K562 (cell line): ENCODE measurements at regions not wholly inside any gene's neighbourhood (a gene's known extent, or its start where the extent isn't known, plus 50 kb on each side); places are given as distances from the start of the nearest gene placed in this dataset.

ENCODE experiments used
- BRD9 ChIP-seq: fragments of 450-650 bp; IDR thresholded peaks from 2 replicates; pipeline ENCODE4 v1.6.1; 2018; ENCODE audit warnings: low read depth; ENCODE audit not compliant: partially characterized antibody
- BRF1 ChIP-seq: IDR thresholded peaks from 3 replicates; pipeline ENCODE4 v1.6.1; 2011; ENCODE audit warnings: borderline replicate concordance, mild to moderate bottlenecking; ENCODE audit not compliant: insufficient read length; ENCODE audit errors: extremely low read depth
- CBFA2T3 ChIP-seq: fragments of 450-650 bp; IDR thresholded peaks from 2 replicates; pipeline ENCODE4 v1.6.1; 2017
- CXXC5 ChIP-seq: fragments of 250-450 bp; sonication (Bioruptor Pico); IDR thresholded peaks from 2 replicates; pipeline ENCODE4 v1.8.0; 2022; ENCODE audit warnings: inconsistent platforms, mild to moderate bottlenecking, moderate library complexity
- DPF2 ChIP-seq: fragments of 450-650 bp; IDR thresholded peaks from 2 replicates; pipeline ENCODE4 v1.6.1; 2016
- FOS ChIP-seq: IDR thresholded peaks from 3 replicates; pipeline ENCODE4 v1.6.1; 2011; ENCODE audit not compliant: insufficient read length; ENCODE audit errors: extremely low read depth
- JUN ChIP-seq, 2 experiments: sonication (generic) in 1 of 2; formaldehyde crosslinking in 1 of 2; IDR thresholded peaks; 2 replicates each; pipeline versions ENCODE4 v1.6.1 to v1.8.0; 2012 to 2022; ENCODE audit warnings: borderline replicate concordance in 2 of 2, mild to moderate bottlenecking in 2 of 2, improper control_type of control experiment in 1 of 2, low read depth in 1 of 2, low read length in 1 of 2, missing genetic modification reagents in 1 of 2
- MBD2 ChIP-seq: sonication (generic); IDR thresholded peaks from 2 replicates; pipeline ENCODE4 v1.6.1; 2016; ENCODE audit warnings: low read depth, borderline replicate concordance
- MEIS2 ChIP-seq: fragments of 450-650 bp; IDR thresholded peaks from 2 replicates; pipeline ENCODE4 v1.6.1; 2014; ENCODE audit warnings: mild to moderate bottlenecking; ENCODE audit not compliant: partially characterized antibody
- MIER1 ChIP-seq: fragments of 450-650 bp; IDR thresholded peaks from 2 replicates; pipeline ENCODE4 v1.6.1; 2016; ENCODE audit warnings: antibody characterized with exemption, mild to moderate bottlenecking, low read depth
- NR2C2 ChIP-seq, 2 experiments: fragments of 200-800 bp in 1 of 2; sonication (Bioruptor generic) in 1 of 2; sonication (generic) in 1 of 2; formaldehyde crosslinking in 1 of 2; IDR thresholded peaks; 2 replicates each; pipeline versions ENCODE4 v1.6.1 to v1.8.0; 2016 to 2022; ENCODE audit warnings: mild to moderate bottlenecking in 1 of 2, missing compliant biosample characterization in 1 of 2, missing genetic modification characterization in 1 of 2, missing genetic modification reagents in 1 of 2
- PBX2 ChIP-seq, 2 experiments: IDR thresholded peaks in 1 of 2; conservative IDR thresholded peaks in 1 of 2; 2 replicates each; pipeline ENCODE4 v1.6.1; 2016; ENCODE audit warnings: low read depth in 2 of 2, mild to moderate bottlenecking in 1 of 2, missing compliant biosample characterization in 1 of 2, missing genetic modification characterization in 1 of 2, moderate library complexity in 1 of 2
- PHB ChIP-seq: fragments of 250-450 bp; sonication (Bioruptor Pico); IDR thresholded peaks from 2 replicates; pipeline ENCODE4 v1.5.0; 2021
- TF ChIP-seq, protein P1 (sequence below): fragments of 250-450 bp; sonication (Bioruptor Pico); IDR thresholded peaks from 2 replicates; pipeline ENCODE4 v1.8.0; 2021; ENCODE audit warnings: borderline replicate concordance, mild to moderate bottlenecking, moderate library complexity; ENCODE audit not compliant: poor library complexity, severe bottlenecking
- TF ChIP-seq, protein P2 (sequence below): IDR thresholded peaks from 2 replicates; pipeline ENCODE4 v1.6.1; 2016; ENCODE audit warnings: missing genetic modification characterization, missing compliant biosample characterization
- TF ChIP-seq, protein P3 (sequence below): fragments of 450-650 bp; IDR thresholded peaks from 2 replicates; pipeline ENCODE4 v1.6.1; 2017; ENCODE audit warnings: antibody characterized with exemption, mild to moderate bottlenecking

DNA sequence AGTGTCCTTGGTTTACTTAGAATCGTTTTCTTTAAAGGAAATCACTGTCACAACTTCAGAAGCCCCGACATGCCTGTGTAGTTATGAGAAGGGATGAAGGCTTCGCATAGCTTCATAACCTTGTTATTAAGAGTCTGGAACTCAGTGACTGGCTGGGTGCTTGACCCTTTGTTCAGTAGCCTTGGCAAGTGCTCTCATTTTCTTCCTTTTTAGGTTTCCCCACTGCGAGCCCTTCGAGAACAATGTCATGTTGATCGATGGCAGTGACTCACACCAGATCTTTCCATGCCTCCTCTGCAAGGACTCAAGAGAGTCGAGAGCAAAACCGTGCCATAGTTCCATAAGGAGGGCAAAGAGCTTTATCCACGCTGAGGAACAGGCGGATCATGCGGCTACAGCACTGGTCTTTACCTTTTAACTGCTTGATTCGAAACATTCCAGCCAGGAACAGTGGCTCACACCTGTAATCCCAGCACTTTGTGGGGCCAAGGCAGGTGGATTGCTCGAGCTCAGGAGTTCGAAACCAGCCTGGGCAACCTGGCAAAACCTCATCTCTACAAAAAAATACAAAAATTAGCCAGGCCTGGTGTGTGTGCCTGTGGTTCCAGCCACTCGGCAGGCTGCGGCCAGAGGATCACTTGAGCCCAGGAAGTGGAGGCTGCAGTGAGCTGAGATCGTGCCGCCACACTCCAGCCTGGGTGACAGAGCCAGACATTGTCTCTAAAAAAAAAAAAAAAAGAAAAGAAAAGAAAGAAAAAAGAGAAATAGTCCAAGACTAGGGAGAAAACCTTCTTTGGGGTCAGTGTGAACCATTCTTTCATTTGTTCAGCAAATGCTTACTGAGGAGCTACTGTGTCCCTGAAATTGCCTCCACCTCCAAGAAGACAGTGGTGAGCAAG lies 95.4 kb upstream of the ERRFI1 start (continued):
- TF ChIP-seq, protein P1, sequence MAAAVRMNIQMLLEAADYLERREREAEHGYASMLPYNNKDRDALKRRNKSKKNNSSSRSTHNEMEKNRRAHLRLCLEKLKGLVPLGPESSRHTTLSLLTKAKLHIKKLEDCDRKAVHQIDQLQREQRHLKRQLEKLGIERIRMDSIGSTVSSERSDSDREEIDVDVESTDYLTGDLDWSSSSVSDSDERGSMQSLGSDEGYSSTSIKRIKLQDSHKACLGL = no peak
- TF ChIP-seq BRF1 (no peak), PHB (CRISPR knock-in tag) (no peak), MEIS2 (peak; percentile 97), MBD2 (no peak), FOS (peak; percentile 30), NR2C2 (CRISPR knock-in tag; IDR thresholded peaks at IDR 0.05) (no peak), NR2C2 (tag; IDR thresholded peaks at IDR 0.05) (peak; percentile 26; the same call in 1 of the 2 replicates), BRD9 (peak; percentile 3), CBFA2T3 (no peak), PBX2 (CRISPR knock-in tag; IDR thresholded peaks at IDR 0.05; ENCODE audit: low read depth) (no peak), PBX2 (tag; conservative IDR thresholded peaks at IDR 0.05; ENCODE audit: low read depth) (peak; percentile 92), DPF2 (peak; percentile 37), JUN (IDR thresholded peaks at IDR 0.05; ENCODE audit: borderline replicate concordance, low read depth, low read length) (peak; percentile 72), JUN (CRISPR knock-in tag; IDR thresholded peaks at IDR 0.05; ENCODE audit: borderline replicate concordance) (no peak), MIER1 (0 out of 2 replicates have a peak, but pooled peaks have one; percentile 70), CXXC5 (CRISPR knock-in tag) (no peak)
- TF ChIP-seq, protein P2, sequence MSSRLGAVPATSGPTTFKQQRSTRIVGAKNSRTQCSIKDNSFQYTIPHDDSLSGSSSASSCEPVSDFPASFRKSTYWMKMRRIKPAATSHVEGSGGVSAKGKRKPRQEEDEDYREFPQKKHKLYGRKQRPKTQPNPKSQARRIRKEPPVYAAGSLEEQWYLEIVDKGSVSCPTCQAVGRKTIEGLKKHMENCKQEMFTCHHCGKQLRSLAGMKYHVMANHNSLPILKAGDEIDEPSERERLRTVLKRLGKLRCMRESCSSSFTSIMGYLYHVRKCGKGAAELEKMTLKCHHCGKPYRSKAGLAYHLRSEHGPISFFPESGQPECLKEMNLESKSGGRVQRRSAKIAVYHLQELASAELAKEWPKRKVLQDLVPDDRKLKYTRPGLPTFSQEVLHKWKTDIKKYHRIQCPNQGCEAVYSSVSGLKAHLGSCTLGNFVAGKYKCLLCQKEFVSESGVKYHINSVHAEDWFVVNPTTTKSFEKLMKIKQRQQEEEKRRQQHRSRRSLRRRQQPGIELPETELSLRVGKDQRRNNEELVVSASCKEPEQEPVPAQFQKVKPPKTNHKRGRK (tag) = 0 out of 2 replicates have a peak, but pooled peaks have one; percentile 46
- TF ChIP-seq, protein P3, sequence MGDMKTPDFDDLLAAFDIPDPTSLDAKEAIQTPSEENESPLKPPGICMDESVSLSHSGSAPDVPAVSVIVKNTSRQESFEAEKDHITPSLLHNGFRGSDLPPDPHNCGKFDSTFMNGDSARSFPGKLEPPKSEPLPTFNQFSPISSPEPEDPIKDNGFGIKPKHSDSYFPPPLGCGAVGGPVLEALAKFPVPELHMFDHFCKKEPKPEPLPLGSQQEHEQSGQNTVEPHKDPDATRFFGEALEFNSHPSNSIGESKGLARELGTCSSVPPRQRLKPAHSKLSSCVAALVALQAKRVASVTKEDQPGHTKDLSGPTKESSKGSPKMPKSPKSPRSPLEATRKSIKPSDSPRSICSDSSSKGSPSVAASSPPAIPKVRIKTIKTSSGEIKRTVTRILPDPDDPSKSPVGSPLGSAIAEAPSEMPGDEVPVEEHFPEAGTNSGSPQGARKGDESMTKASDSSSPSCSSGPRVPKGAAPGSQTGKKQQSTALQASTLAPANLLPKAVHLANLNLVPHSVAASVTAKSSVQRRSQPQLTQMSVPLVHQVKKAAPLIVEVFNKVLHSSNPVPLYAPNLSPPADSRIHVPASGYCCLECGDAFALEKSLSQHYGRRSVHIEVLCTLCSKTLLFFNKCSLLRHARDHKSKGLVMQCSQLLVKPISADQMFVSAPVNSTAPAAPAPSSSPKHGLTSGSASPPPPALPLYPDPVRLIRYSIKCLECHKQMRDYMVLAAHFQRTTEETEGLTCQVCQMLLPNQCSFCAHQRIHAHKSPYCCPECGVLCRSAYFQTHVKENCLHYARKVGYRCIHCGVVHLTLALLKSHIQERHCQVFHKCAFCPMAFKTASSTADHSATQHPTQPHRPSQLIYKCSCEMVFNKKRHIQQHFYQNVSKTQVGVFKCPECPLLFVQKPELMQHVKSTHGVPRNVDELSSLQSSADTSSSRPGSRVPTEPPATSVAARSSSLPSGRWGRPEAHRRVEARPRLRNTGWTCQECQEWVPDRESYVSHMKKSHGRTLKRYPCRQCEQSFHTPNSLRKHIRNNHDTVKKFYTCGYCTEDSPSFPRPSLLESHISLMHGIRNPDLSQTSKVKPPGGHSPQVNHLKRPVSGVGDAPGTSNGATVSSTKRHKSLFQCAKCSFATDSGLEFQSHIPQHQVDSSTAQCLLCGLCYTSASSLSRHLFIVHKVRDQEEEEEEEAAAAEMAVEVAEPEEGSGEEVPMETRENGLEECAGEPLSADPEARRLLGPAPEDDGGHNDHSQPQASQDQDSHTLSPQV = peak; percentile 73
